HG03520 (cell line): ENCODE measurements at regions not wholly inside any gene's neighbourhood (a gene's known extent, or its start where the extent isn't known, plus 50 kb on each side); places are given as distances from the start of the nearest gene placed in this dataset.
"Not testable (repeated sequence)": the region's sequence is repeated elsewhere in the genome, so short reads cannot be mapped to it uniquely, and the experiment has no call there.

ENCODE experiments used
- ATAC-seq: cut with Tn5 transposase; IDR thresholded peaks from one replicate; pipeline ENCODE4 v1.9.1; 2021; ENCODE audit warnings: mild to moderate bottlenecking, moderate library complexity; ENCODE audit not compliant: unreplicated experiment

DNA sequence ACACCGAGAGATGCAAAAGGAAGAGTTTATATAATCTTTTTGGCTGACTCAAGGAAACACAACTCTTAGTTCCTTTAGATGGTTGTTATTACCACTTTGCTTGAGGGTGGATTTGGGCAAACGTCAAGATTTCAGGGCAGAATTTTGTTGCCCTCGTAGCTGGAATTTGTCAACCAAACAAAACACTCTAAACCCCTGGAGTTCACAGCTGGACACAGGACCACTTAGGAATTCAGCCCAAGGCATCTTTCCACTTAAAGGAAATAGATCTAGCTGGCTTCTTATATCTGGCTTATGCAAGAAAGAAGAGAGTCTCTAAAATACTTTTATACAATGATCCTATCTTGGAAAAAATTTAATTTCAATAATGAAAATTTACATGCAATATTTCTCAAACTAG is 237.8 kb upstream of the LRIG3 start:
- ATAC-seq = no peak

DNA sequence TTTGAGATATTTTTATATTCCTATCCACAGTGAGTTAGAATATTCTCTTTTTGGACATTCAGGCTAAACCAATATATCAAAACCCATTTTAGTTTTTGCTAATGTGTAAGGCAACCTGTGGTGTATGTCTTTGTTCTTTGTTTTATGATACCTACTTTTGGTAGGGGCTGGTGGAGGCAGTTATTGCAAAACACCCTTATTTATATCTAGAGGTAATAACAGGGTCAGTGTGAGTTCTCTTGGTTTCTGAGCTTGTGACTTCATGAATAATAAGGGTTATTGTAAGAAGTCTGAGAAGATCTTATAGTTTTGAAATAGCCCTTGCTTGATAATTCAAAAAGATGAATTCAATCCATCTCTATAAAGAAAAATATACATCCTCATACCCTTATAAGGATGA is 235.1 kb upstream of the LRIG3 start:
- no peak for ATAC-seq

DNA sequence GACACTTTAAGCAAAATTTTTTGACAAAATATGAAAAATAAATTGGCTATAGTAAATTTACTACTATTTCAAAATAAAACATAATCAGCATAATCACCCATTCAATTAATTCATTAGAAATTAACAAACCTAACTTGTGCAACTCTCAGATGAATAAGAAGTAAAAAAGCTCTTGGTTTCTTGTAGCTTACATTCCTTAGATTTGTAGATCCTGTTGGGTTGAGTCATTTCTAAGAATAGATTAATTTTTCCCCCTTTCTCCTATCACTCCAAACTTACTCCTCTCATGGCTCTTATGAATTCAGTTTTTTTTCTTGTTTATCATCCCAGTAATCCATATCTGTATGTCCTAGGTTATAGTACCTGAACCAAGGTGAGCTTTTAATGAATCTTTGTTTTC is 230.9 kb upstream of the LRIG3 start:
- ATAC-seq = no peak

DNA sequence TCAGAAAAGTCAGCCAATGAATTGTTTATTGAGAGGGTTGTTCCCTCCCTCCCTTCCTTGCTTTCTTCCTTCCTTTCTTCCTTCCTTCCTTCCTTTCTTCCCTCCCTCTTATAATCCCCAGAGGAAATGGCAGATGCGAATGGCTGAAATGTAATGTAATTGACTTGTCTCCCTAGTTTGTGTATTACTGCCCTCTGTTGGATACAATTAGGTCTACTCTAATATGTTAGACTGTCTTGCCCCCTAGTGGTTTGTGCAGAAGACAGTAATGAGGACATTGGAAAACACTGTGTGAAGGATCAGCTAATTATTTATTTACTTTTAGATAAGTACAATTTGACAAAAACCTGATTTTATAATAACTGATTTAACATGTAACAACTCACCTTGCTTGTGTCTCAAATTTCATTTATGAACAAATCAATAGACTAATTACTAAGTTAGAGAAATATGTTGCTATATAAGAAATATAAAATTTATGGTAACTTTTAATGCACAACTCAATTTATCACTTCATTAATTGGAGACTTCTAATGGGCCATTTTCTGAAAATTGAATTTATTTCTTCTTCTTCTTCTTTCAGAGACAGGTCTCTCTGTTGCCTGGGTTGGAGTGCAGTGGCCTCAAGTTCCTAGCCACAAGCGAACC is 229.8 kb upstream of the LRIG3 start:
- ATAC-seq = peak; percentile 100

DNA sequence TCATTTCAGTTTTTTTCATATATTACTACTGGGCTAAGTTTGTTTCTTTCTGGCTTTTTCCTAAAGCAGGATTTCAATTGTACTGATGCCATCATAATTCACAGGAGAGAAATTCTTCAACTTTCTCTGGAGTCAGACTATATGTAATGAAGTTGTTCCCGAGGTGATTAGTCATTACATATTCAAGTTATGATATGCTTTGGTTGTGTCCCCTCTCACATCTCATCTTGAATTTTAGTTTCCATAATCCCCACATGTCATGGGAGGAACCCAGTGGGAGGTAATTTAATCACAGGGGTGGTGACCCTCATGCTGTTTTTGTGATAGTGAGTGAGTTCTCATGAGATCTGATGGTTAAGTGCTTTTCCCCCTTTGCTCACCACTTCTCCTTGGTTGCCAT is 227.5 kb upstream of the LRIG3 start:
- ATAC-seq = no peak

DNA sequence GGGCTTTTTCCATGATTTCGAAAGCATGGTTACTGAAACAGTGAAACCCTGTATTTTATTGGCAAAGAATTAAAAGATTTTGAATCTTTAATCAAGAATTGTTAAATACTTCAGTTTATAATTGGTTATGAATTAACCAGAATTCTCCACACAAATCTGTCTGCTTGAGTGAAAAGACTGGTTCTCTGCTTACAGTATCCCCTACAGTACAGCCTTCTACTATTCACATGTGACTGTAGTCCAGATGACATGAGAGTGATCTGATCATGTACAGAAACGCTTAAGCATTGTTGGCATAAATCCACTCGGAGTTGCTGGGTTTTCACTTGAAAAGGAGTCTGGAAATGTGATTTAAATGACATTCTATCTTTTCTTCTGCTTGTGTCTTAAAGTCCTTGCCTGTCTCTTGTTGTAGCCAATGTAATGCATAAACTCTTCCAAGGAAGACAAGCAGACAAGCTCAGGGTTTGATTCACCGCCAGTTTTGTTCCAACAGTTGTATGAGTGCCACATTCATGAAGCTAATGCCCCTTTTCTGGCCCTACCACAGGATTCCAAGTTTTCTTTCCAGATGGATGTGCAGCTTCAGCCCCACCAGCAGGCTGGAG is 222.0 kb upstream of the LRIG3 start:
- ATAC-seq = no peak

DNA sequence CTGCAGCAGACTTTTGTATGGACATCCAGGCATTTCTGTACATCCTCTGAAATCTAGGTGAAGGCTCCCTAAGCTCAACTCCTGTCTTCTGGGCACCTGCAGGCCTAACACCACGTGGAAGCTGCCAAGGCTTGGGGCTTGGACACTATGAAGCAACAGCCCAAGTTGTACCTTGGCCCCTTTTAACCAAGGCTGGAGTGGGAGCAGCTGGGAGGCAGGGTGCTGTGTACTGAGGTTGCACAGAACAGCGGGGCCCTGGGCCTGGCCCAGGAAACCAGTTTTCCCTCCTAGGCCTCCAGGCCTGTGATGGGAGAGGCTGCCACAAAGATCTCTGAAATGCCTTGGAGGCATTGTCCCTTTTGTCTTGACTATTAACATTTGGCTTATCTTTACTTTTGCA is 214.4 kb upstream of the LRIG3 start:
- ATAC-seq = no peak

DNA sequence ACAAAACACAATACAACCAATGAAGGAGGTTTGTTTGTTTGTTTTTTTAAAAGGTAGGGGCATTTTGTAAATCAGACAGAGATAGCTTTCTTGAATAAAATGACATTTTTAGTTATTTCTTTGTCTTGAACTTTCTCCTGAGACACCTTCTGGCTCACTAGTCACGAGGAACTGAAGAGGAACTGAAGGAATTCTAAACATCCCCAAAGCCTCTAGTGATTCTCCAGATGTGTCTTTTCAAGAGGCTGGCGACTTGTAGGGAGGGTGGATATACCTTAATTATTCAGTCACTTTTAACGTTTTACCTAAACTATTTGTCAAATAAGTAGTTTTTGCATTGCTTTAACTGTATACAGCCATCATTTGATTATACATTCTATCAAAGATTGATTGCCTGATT is 211.2 kb upstream of the LRIG3 start:
- ATAC-seq = no peak

DNA sequence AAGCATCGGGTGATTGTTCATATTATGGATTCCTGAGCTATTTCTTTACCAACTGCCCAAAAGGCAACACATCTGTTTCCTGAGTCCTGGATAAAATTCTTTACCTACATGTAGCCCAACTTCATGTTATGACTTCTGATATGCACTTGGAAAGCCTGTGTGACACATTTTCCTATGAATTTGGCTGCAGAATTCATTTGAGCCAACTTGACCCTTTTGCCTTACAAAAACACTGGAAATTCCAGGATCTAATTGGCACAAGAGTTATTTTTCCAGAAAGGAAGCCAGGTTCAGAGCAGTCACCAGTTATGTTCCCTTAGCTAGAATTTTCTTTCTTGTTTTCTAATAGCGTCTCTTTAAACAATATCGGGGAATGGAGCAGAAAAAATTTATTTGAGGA is 202.5 kb upstream of the LRIG3 start:
- ATAC-seq = no peak

DNA sequence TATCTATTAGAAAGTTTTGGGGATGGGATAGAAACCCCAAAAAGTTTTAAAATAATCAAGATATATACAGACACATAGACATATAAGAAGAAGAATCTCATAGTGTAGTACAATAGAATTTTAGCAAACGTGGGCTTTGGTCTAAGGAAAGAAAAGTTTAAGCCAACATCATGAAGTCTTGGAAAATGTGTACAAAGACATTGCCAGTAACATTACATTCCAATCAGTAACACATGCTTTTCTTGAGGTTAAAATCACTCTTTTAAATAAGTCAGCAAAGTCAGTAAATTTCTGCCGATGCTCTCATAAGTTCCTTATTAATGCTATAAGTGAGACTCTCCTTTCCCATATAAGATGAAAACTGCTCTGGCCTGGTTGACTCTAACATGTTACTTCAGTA is 201.1 kb upstream of the LRIG3 start:
- ATAC-seq = no peak

DNA sequence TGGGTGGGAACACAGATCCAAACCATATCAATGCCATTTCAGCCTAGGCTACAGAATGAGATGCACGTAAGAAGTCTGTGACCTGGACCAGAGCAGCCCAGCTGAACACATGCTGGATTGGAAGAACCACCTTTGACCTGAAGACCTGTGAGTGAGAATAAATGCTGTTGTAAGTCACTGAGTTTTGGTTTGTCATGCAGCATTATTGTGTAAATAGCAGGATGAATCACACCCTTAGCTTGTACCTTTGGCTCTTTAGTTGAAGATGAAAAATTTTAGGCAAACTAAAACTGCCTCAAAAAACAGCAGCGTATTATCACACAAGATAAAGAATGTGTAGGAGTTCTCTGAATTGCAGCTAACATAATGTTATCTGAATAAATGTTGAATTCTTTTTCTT is 199.4 kb upstream of the LRIG3 start:
- no peak for ATAC-seq

DNA sequence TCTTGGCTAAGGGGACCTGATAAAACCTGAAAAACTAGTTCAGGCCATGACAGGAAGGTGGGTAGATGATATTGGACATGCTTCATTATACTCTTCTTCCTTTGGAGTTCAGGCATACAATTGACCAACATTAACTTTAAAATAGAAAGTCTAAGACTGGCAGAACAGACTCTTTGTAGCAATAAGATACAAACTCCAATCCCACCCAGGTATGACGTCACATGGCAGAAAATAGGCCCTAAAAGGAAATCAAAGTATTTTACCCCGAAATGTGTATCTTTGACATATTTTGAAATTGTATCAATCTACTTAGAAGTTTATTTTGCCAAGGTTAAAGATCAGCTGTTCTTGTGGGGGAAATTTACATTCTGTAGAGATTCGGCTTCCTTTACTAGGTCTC is 198.1 kb upstream of the LRIG3 start:
- no peak for ATAC-seq

DNA sequence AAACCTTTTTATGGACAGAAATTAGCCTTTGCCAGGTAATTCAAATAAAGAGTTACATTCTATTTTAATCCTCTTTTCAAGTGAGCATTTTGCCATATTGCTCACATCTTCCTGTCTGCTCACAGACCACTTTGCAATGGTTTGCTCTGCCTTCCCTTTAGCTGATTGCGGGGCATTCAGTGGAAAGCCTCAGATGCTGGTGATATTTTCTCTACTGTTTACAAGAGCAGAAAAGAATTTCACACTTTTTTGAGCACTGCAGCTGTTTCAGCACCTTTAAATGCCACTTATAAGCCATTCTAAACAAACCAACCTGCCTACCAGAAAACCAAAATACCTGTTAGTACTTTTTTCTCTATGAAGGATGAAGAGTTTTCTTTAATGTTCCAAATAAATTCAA is 195.7 kb upstream of the LRIG3 start:
- ATAC-seq = no peak

DNA sequence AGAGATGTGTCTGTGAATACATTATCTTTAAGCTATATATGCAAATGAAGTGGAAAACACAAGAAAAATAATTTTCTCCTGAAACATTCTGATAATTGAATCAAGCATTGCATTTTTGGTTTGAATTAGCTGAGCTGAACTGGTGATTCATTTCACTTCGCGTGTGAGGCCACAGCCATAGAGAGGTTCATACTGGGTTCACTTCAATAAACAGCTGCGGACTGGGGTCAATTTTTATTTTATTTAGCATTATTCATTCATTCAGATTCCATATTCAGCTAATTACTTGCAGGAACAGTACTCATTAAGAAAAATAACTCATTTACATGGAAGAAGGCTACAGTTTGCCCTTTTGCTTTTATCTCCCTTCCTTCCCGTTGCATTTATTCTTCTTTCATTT is 195.2 kb upstream of the LRIG3 start:
- ATAC-seq = no peak

DNA sequence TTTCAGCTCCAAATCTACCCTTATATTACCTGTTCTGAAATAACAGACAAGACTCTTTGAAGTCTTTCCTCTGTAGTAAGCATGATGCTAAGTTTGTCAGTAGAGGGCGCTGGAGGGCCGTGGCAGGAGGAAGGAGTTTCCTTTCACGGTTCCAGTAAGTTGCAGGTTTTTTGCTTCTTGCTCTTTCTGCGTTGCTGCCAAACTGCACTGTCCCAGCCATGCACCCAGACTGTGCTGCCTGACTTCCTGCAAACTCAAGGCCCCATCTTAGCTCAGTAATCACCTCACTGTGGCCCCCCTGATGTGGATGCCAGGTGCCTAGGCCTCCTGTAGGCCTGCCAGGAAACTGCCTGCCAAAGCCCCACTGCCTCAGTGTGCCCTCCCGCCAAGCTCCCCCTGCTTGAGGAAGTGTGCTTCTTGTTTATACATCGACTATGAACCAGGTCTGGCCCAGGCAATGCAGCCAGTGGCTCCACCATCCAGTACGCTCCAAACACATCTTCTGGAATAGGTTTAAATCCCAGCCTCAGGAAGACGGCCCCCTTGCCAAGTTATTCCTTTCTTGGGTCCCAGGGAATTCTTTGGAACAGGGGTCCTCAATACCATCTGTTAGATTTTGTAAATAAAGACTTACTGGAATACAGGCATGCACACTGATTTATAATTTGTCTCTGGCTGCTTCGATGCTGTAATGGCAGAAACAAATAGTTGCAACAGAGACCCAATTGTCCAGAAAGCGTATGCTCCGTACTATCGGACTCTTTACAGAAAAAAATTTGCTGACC is 193.7 kb upstream of the LRIG3 start:
- ATAC-seq = peak; percentile 91

DNA sequence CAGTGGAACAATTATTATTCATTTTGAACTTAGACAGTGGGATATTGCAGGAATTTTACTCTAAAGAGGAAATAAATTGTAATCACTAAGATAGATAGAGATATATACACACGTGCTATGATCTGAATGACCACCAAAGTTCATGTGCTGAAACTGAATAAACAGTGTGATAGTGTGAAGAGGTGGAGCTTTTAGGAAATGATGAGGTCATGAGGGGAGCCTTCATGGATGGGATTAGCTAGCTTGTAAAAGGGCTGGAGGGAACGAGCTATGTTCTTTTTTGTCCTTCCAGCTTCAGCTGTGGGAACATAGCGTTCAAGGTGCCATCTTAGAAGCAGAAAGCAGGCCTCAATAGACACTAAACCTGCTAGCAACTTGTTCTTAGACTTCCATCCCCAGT is 191.5 kb upstream of the LRIG3 start:
- no peak for ATAC-seq

DNA sequence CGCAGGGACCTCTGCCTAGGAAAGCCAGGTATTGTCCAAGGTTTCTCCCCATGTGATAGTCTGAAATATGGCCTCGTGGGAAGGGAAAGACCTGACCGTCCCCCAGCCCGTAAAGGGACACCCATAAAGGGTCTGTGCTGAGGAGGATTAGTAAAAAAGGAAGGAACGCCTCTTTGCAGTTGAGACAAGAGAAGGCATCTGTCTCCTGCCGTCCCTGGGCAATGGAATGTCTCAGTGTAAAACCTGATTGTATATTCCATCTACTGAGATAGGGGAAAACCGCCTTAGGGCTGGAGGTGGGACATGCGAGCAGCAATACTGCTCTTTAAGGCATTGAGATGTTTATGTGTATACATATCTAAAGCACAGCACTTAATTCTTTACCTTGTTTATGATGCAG is 188.2 kb upstream of the LRIG3 start:
- not testable (repeated sequence) for ATAC-seq

DNA sequence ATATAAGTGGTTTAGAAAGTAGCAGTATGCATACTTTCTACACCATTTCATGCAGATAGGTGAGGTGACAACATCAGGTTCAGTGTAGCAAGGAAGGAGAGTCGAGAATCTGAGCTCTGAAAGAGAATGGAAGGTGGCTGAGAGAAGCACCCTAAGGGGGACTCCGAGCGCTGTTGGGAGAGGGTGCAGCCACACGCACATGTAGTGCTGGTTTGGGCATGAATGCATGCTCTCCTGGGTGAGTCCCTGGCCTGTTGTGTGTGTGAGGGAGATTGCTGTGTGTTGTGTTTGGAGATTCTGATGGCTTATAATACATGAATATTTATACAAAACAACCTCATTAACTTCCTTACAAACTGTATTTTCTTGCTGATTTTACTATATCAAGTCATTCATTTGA is 180.3 kb upstream of the LRIG3 start:
- ATAC-seq = no peak

DNA sequence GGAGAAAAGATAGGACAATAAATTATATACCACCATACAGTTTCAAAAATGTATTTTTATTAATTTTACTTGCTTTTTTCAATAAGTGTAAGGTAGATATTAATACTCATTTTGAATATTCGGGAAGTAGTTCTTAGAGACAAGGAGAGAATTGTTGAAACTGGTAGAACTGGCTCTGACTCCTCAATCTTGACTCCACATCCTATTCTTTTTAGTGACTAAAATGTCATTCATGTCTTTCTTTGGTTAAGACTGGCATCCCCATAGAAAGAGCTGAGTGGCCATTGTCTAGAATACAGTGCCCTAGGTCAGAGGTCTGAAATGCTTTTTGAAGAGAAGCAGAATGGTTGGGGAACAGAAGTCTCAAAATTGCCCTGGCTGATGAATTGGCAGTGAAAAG is 177.6 kb upstream of the LRIG3 start:
- no peak for ATAC-seq

DNA sequence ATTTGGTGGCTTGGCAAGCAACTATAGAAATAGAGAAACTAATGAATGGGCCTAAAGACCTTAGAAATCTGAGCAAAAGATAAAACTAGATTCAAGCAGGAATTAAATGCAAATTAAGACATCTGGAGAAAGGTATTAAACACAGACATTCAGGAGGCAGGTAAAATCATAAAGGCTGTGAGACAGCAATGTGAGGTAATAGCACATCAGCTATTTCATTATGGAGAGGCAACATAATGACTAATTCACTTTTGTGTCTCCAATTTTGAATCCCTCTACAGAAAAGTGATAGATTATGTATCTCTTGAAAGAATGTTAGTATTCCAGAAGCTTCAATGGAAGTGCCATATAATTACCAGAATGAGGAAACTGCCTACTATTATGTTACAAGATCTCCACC is 175.9 kb upstream of the LRIG3 start:
- no peak for ATAC-seq

DNA sequence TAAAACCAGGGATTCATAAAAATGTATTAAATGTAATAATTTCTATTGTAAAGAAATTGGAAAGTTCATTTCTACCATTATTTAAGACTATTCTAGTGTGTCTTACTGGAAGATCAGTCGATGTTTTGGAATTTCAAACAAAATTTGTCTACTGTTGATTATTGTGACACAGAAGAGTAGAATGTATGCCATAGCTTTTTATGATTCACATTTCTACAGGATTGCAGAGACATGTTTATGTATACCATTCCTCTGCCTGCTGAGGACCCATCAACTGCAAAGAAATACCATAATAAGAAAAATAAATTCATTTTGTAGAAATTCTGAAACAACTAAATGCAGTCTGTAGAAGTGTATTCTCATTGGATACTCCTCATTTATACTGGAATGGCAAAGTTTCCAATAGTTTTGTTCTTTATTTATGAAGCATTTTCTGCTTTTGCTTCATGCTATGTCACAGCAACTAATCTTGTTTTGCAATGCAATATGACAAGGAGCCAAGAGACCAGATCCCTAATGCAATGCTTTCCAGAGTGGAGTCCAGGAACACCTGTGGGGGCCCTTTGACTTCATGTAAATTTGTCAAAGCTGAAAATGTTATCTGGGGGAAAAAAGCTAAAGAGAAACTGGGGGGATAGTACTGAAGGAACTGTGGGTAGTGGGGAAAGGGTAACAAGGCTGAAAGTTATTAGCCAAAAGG is 172.9 kb upstream of the LRIG3 start:
- ATAC-seq = no peak

DNA sequence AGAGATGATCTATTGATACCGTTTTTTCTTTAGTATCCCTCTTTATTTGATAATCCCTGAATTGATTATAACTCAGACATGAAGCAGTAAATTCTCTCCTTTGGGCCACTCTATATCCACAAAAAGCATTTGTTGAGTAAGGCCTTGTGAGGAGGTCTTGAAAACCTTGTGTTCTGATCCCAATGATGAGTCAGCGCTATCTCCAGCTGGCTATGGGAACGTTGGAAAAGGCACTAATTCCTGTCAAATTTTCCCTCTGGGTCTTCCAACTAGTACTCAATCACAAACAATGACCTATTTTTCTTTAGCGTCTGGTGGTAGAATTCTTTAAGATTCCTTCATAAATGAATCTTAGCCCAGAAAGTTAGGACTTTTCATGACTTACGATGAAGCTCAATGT is 168.4 kb upstream of the LRIG3 start:
- ATAC-seq = no peak
